Lung microvascular endothelial cell (primary cell): ENCODE measurements at regions not wholly inside any gene's neighbourhood (a gene's known extent, or its start where the extent isn't known, plus 50 kb on each side); places are given as distances from the start of the nearest gene placed in this dataset.
A peak's percentile ranks its signal among the peaks of the same experiment; 100 is the strongest.

Source experiments
- DNase-seq, 2 donors: peaks; one replicate each; pipeline versions ENCODE4 v3.0.0 to v3.0.0-alpha.2; 2010; ENCODE audit warnings: low read depth in 2 of 2

DNA sequence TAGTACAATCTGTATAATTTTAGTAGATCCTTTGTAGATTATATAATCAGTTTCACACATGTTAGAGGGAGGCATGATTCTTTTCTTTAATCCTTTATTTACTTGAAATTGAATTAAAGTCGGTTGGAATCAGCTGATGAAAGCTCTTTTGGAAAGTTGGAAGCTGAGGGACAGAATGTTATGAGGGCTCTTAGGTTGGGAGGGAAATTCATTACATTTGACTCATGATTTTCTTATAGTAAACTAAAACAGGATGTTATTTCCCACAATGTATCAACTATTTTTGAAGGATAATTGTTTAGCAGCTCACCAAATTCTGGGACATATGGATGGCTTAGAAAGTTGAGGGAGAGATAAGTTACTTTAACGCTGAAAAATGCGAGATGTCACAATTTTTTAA is 52.7 kb upstream of the TMEFF2 start:
- DNase-seq = peak in 1 of 2 donors; percentile 16

DNA sequence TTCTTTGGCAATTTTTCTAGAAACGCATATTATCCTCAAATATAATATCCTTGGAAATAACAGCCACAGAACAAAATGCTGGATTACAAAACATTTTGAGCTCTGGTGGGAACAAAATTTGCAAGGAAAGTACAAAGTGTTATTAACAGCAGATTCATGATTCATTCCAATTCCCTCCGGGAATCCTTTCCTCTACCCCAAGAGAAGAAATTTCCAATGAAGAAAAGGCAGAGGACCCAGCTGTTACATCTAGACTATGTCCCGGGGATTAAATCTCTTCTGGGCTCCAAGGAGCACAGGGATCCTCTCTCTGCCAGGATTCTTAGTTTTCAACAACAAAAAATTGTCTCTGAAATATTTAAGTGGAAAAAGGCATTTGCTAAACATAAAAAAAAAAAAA is 51.6 kb upstream of the TMEFF2 start:
- DNase-seq = no peak

DNA sequence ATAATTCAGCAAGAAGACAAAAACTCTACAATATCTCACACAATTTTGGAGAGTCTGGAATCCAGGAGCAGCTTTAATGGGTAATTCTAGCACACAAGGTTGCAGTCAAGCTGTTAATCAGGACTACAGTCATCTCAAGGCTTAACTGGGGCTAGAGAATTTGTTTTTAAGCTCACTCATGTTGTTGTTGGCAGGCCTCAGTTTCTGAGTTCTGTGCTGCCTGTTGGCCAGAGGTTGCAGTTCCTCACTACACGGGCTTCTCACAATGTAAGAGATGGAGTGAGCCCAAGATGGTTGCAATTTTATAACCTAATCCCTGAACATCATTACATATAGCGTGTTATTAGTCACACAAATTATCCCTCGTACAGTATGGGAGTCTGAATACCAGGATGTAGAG is 50.6 kb upstream of the TMEFF2 start:
- DNase-seq = no peak
